ENCODE measurements at regions not wholly inside any gene's neighbourhood (a gene's known extent, or its start where the extent isn't known, plus 50 kb on each side); places are given as distances from the start of the nearest gene placed in this dataset.
"Not testable (repeated sequence)": the region's sequence is repeated elsewhere in the genome, so short reads cannot be mapped to it uniquely, and the experiment has no call there.

- no peak for DNase-seq
Observed at GRCh38 chr14:53381895-53382294, 228.8 kb upstream of the DDHD1 start.

- no peak for DNase-seq
Observed at GRCh38 chr14:53380867-53381225, 227.7 kb upstream of the DDHD1 start.

GRCh38 chr14:53380052-53380866 is 227.1 kb upstream of the DDHD1 start:
- DNase-seq = no peak

GRCh38 chr14:53378142-53378541 is 225.0 kb upstream of the DDHD1 start:
- DNase-seq = no peak

GRCh38 chr14:53376064-53376463 is 222.9 kb upstream of the DDHD1 start:
- no peak for DNase-seq

GRCh38 chr14:53375599-53375998 is 222.5 kb upstream of the DDHD1 start:
- DNase-seq = no peak

GRCh38 chr14:53368711-53369201 is 215.6 kb upstream of the DDHD1 start:
- no peak for DNase-seq

- DNase-seq = no peak
Observed at GRCh38 chr14:53368066-53368465, 214.9 kb upstream of the DDHD1 start.

GRCh38 chr14:53367644-53368026 is 214.5 kb upstream of the DDHD1 start:
- no peak for DNase-seq

- no peak for DNase-seq
Observed at GRCh38 chr14:53365486-53366130, 212.5 kb upstream of the DDHD1 start.

GRCh38 chr14:53362916-53363315 is 209.8 kb upstream of the DDHD1 start:
- not testable (repeated sequence) for DNase-seq

GRCh38 chr14:53360829-53361228 is 207.7 kb upstream of the DDHD1 start:
- DNase-seq = no peak

- no peak for DNase-seq
Observed at GRCh38 chr14:53358166-53358565, 205.0 kb upstream of the DDHD1 start.

- no peak for DNase-seq
Observed at GRCh38 chr14:53356361-53357150, 203.4 kb upstream of the DDHD1 start.

- no peak for DNase-seq
Observed at GRCh38 chr14:53355581-53356112, 202.5 kb upstream of the DDHD1 start.

GRCh38 chr14:53354336-53354735 is 201.2 kb upstream of the DDHD1 start:
- no peak for DNase-seq

GRCh38 chr14:53350866-53351265 is 197.7 kb upstream of the DDHD1 start:
- DNase-seq = no peak

- DNase-seq = no peak
Observed at GRCh38 chr14:53350429-53350828, 197.3 kb upstream of the DDHD1 start.

- no peak for DNase-seq
Observed at GRCh38 chr14:53346988-53347387, 193.9 kb upstream of the DDHD1 start.

GRCh38 chr14:53341324-53341723 is 188.2 kb upstream of the DDHD1 start:
- DNase-seq = no peak

GRCh38 chr14:53338192-53338591 is 185.1 kb upstream of the DDHD1 start:
- no peak for DNase-seq

- no peak for DNase-seq
Observed at GRCh38 chr14:53336729-53337128, 183.6 kb upstream of the DDHD1 start.

GRCh38 chr14:53333809-53334208 is 180.7 kb upstream of the DDHD1 start:
- DNase-seq = no peak

Data from CD4-positive, alpha-beta T cell treated with Interleukin-15 for 1 hour (primary cell).